Kidney (tissue), 13 donors: ENCODE measurements at regions not wholly inside any gene's neighbourhood (a gene's known extent, or its start where the extent isn't known, plus 50 kb on each side); places are given as distances from the start of the nearest gene placed in this dataset.

Experiments
- DNase-seq, 5 donors: peaks; one replicate each; pipeline ENCODE4 v3.0.0-alpha.2; 2013 to 2020
- FAIRE-seq: peaks from 2 replicates; lab custom pipeline; 2012; peaks lifted over from hg19 to GRCh38; lab: Jason Lieb, UNC
- H3K27ac ChIP-seq, 2 donors: one replicate each; pipeline ENCODE4 v1.7.0; 2013; ENCODE audit warnings: low read depth in 2 of 2, low read length in 2 of 2, inconsistent platforms in 1 of 2
- H3K27me3 ChIP-seq: one replicate; pipeline ENCODE4 v1.7.1; 2013; ENCODE audit warnings: low read length, inconsistent platforms; ENCODE audit not compliant: control insufficient read depth, insufficient read depth
- H3K36me3 ChIP-seq, 3 donors: one replicate each; pipeline versions ENCODE4 v1.7.0 to v1.7.1; 2013; ENCODE audit warnings: low read length in 3 of 3, control low read depth in 1 of 3, inconsistent platforms in 1 of 3; ENCODE audit not compliant: insufficient read depth in 3 of 3, control insufficient read depth in 2 of 3
- H3K4me1 ChIP-seq, 3 donors: one replicate each; pipeline versions ENCODE4 v1.7.0 to v1.7.1; 2013; ENCODE audit warnings: low read length in 3 of 3, inconsistent platforms in 1 of 3, low read depth in 1 of 3; ENCODE audit not compliant: control insufficient read depth in 2 of 3, insufficient read depth in 2 of 3
- H3K4me3 ChIP-seq, 3 donors: one replicate each; pipeline versions ENCODE4 v1.7.0 to v1.8.1; 2013; ENCODE audit warnings: low read length in 3 of 3, control low read depth in 1 of 3, inconsistent platforms in 1 of 3
- H3K9ac ChIP-seq, 3 donors: one replicate each; pipeline versions ENCODE4 v1.7.0 to v1.7.1; 2013; ENCODE audit warnings: low read length in 3 of 3, control low read depth in 1 of 3, inconsistent platforms in 1 of 3
- H3K9me3 ChIP-seq, 3 donors: one replicate each; pipeline versions ENCODE4 v1.7.0 to v1.7.1; 2013; ENCODE audit warnings: low read length in 3 of 3, control low read depth in 1 of 3, inconsistent platforms in 1 of 3; ENCODE audit not compliant: control insufficient read depth in 2 of 3, insufficient read depth in 1 of 3
- CTCF ChIP-seq: IDR thresholded peaks from 3 replicates; pipeline ENCODE4 v1.5.1; 2012; ENCODE audit warnings: mild to moderate bottlenecking, moderate library complexity, borderline replicate concordance; ENCODE audit not compliant: insufficient read depth; ENCODE audit errors: extremely low read depth
- intact Hi-C: fragments of 100-400 bp; cut with DNase I; formaldehyde crosslinking; loops from one replicate; pipeline ENCODE4 v1.11.1; 2022
- donor health status: control.
- donor health status: control.
- donor health status: control.
- donor health status: control.
- donor health status: control.
- donor health status: DM: yes; HTN: yes; CAD: no.
- donor health status: Normal renal cell carcinoma (clear cell type).

- no peak for FAIRE-seq
- Histone ChIP-seq H3K4me3 (no peak overlapping the region), H3K9ac (no peak overlapping the region)
Observed at GRCh38 chr22:47322854-47323253, 560.4 kb downstream of the TBC1D22A start.

GRCh38 chr22:47320560-47320959 lies 558.1 kb downstream of the TBC1D22A start:
- Histone ChIP-seq H3K9me3 (peaks cover 0 to 17% (median 3%) of the 10 kb centered on the region in 3 donors), H3K4me1 (no peaks in the 10 kb centered on the region), H3K4me3 (no peak overlapping the region), H3K9ac (no peak overlapping the region), H3K27ac (no peak overlapping the region), H3K27me3 (no peaks in the 10 kb centered on the region), H3K36me3 (no peaks in the 10 kb centered on the region)
- no peak for FAIRE-seq
- no peak for DNase-seq
- no peak for TF ChIP-seq CTCF
- intact Hi-C loops, result no loop called here

More at GRCh38 chr22:47322854-47323253, 560.4 kb downstream of the TBC1D22A start:
- peaks cover 0 to 17% (median 3%) of the 10 kb centered on the region in 3 donors for H3K9me3 ChIP-seq
- intact Hi-C loops, result no loop called here
- DNase-seq, result no peak
- no peaks in the 10 kb centered on the region for H3K4me1 ChIP-seq
- TF ChIP-seq CTCF, result no peak
- H3K27me3 ChIP-seq, result no peaks in the 10 kb centered on the region
- H3K36me3 ChIP-seq, result no peaks in the 10 kb centered on the region
- no peak overlapping the region for H3K27ac ChIP-seq

GRCh38 chr22:47318041-47318737 lies 555.7 kb downstream of the TBC1D22A start:
- H3K9ac ChIP-seq, result no peak overlapping the region
- FAIRE-seq (no peak), DNase-seq (no peak)

More at GRCh38 chr22:47318041-47318737, 555.7 kb downstream of the TBC1D22A start:
- Histone ChIP-seq H3K4me1 (no peaks in the 10 kb centered on the region), H3K9me3 (peaks cover 0 to 17% (median 3%) of the 10 kb centered on the region in 3 donors), H3K36me3 (no peaks in the 10 kb centered on the region), H3K27me3 (no peaks in the 10 kb centered on the region), H3K27ac (no peak overlapping the region), H3K4me3 (no peak overlapping the region)
- intact Hi-C loops, result no loop called here
- TF ChIP-seq CTCF, result no peak
